BJ (cell line): ENCODE measurements at regions not wholly inside any gene's neighbourhood (a gene's known extent, or its start where the extent isn't known, plus 50 kb on each side); places are given as distances from the start of the nearest gene placed in this dataset.

Source experiments
- CTCF ChIA-PET: fragments of 350-600 bp; formaldehyde crosslinking; extraction: SDS; loops from one replicate; lab custom pipeline; 2021; ENCODE audit warnings: antibody characterized with exemption, inconsistent platforms; lab: Yijun Ruan, JAX
- POLR2A ChIA-PET: fragments of 300-600 bp; sonication (Branson Sonifier 250); formaldehyde crosslinking; extraction: SDS; loops from one replicate; lab custom pipeline; 2021; ENCODE audit warnings: antibody characterized with exemption; lab: Charles Lee
- DNase-seq: peaks from one replicate; pipeline ENCODE4 v3.0.0-alpha.2; 2011; ENCODE audit warnings: low read depth
- H3K27me3 ChIP-seq: 2 replicates; pipeline ENCODE4 v1.6.0; 2011; ENCODE audit warnings: low read length; ENCODE audit not compliant: control insufficient read depth, insufficient read depth
- H3K36me3 ChIP-seq: 2 replicates; pipeline ENCODE4 v1.5.1; 2011; ENCODE audit warnings: low read length; ENCODE audit not compliant: control insufficient read depth, insufficient read depth
- H3K4me3 ChIP-seq: 2 replicates; pipeline ENCODE4 v1.5.1; 2011; ENCODE audit warnings: low read depth, mild to moderate bottlenecking, control low read depth, low read length
- CTCF ChIP-seq: IDR thresholded peaks from 2 replicates; pipeline ENCODE4 v1.5.1; 2011; ENCODE audit warnings: low read depth, mild to moderate bottlenecking, control low read depth, inconsistent platforms, low read length, moderate library complexity; ENCODE audit not compliant: insufficient read depth

DNA sequence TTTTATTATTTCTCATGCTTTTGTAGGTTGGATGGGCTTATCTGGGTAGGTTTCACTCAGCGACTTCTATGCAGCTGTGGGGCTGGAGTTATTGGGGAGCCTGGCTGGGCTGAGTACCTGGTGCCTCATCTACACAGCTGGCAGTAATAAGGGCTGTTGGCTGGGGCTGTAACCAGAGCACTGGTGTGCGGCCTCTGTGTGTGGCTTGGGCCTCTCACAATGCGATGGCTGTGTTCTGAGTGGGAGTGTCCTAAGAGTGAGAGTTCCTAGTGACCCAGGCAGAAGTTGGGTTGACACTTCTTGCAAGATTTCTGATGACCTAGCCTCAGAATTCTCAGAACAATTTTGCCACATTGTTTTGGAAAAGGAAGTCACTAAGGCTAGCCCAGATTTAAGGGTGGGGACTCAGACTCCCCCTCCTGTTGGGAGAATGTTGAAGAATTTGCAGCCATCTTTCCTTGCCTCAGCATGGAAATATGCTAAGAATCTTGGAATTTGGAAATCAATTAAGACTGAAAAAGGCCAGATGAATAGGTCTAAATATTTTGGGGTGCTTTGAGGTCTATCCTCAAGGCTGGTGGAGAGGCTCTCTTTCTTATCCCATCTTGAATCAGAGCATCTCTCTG, 158.8 kb downstream of the SCP2D1 start:
- CTCF ChIA-PET, result no interaction called here
- POLR2A ChIA-PET, result no interaction called here
- H3K4me3 ChIP-seq, result no peak overlapping the region
- no peaks in the 10 kb centered on the region for H3K36me3 ChIP-seq
- TF ChIP-seq CTCF, result no peak
- H3K27me3 ChIP-seq, result no peaks in the 10 kb centered on the region
- DNase-seq, result no peak

GRCh38 chr20:18973529-18974173, 160.1 kb downstream of the SCP2D1 start:
- no peaks in the 10 kb centered on the region for H3K36me3 ChIP-seq
- H3K4me3 ChIP-seq, result no peak overlapping the region
- H3K27me3 ChIP-seq, result no peaks in the 10 kb centered on the region
- TF ChIP-seq CTCF, result no peak
- no peak for DNase-seq
- POLR2A ChIA-PET, result no interaction called here
- CTCF ChIA-PET, result interaction anchor here (0.6 kb wide), 1 partner anchor 548 kb away, joined by 3 read pairs; no protein-coding TSS in a partner anchor

DNA sequence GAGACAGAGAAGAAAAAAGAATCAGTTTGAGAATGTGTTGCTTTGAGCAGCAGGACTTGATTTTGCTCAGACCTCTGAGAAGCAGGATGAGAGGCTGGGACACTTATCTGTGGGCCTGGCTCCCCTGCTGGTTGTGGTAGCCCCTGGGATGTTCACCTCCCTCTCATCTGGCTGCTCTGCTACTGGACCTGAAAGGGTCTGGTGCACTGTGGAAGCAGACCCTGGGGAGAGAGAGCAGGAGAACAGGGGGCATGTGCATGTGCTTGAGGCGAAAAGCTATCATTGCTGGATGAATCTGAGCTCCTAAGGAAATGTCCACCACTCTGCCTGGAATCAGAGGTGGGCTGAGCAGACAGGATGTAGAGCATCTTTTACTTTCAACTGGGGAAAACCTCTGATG, 161.1 kb downstream of the SCP2D1 start:
- no peak for TF ChIP-seq CTCF
- Histone ChIP-seq H3K27me3 (no peaks in the 10 kb centered on the region), H3K36me3 (no peaks in the 10 kb centered on the region), H3K4me3 (no peak overlapping the region)
- no peak for DNase-seq
- POLR2A ChIA-PET, result no interaction called here
- CTCF ChIA-PET, result no interaction called here

DNA sequence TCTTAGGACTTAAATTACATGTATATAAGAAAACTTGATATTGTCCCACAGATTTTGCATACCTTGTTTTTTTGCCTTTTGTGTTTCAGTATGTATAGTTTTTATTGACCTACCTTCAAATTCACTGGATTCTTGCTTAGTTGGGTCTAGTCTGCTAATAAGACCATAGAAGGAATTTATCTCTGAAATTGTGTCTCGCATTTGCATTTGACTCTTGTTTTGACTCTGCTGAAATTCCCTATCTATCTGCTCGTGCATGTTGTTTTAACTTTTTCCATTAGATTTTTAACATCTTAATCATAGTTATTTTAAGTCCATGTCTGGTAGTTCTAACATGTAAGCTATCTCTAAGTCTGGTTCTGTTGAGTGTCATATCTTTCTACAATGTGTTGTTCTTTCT, 163.9 kb downstream of the SCP2D1 start:
- no peak for DNase-seq
- POLR2A ChIA-PET, result no interaction called here
- CTCF ChIA-PET, result no interaction called here
- no peak overlapping the region for H3K4me3 ChIP-seq
- TF ChIP-seq CTCF, result no peak
- no peaks in the 10 kb centered on the region for H3K27me3 ChIP-seq
- no peaks in the 10 kb centered on the region for H3K36me3 ChIP-seq

DNA sequence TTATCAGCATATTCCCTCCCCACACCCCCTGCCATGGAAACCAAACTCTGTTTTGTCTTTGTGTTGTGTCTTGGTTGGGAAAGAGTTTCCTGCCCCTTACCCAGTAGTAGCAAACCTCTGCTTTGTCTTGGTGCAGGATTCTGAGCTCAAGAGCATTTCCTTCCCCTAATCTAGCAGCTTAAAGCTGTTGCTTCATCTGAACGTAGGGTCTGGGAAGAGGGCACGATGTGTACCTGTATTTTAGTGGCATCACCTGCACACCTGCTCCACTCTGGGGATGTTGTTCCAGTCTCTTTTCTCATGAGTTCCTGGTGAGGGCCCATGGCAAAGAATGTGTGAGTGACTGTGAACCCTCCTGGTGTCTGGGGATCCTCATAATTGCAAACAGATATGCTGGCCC, 164.7 kb downstream of the SCP2D1 start:
- DNase-seq, result no peak
- no peak for TF ChIP-seq CTCF
- ChIA-PET CTCF (no interaction called here), POLR2A (no interaction called here)
- no peaks in the 10 kb centered on the region for H3K27me3 ChIP-seq
- no peak overlapping the region for H3K4me3 ChIP-seq
- H3K36me3 ChIP-seq, result no peaks in the 10 kb centered on the region
